ENCODE measurements at regions not wholly inside any gene's neighbourhood (a gene's known extent, or its start where the extent isn't known, plus 50 kb on each side); places are given as distances from the start of the nearest gene placed in this dataset.
"Not testable (repeated sequence)": the region's sequence is repeated elsewhere in the genome, so short reads cannot be mapped to it uniquely, and the experiment has no call there.

GRCh38 chr5:71930554-71930953 lies 176.7 kb upstream of the MAP1B start:
- not testable (repeated sequence) for TF ChIP-seq EZH2 (IDR thresholded peaks at IDR 0.05; ENCODE audit: insufficient read depth, poor library complexity, severe bottlenecking); EZH2phosphoT487 (IDR thresholded peaks at IDR 0.05; ENCODE audit: insufficient read depth, low read depth)
